ENCODE measurements at regions not wholly inside any gene's neighbourhood (a gene's known extent, or its start where the extent isn't known, plus 50 kb on each side); places are given as distances from the start of the nearest gene placed in this dataset.
"Not testable (repeated sequence)": the region's sequence is repeated elsewhere in the genome, so short reads cannot be mapped to it uniquely, and the experiment has no call there.

DNA sequence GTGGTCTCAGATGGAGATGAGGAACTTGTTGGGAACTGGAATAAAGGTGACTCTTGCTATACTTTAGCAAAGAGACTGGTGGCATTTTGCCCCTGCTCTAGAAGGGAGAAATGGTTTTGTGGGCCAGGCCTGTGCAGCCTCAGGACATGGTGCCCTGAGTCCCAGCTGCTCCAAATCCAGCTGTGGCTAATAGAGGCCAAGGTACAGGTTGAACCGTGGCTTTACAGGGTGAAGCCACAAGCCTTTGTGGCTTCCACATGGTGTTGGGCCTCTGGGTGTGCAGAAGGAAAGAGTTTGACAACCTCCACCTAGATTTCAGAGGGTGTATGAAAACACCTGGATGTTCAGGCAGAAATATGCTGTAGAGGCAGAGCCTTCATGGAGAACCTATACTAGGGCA is 586.0 kb downstream of the FLRT2 start:
- DNase-seq (ENCODE audit: low read depth): no peak
- no peak for TF ChIP-seq CTCF (IDR thresholded peaks at IDR 0.05; ENCODE audit: insufficient read depth, low read depth, low read length, missing control alignments)
- no peak overlapping the region for H3K4me3 ChIP-seq (ENCODE audit: low read depth, low read length)

GRCh38 chr14:86110871-86111270 is 580.9 kb downstream of the FLRT2 start:
- H3K4me3 ChIP-seq (ENCODE audit: low read depth, low read length); DNase-seq (ENCODE audit: low read depth): not testable (repeated sequence)

DNA sequence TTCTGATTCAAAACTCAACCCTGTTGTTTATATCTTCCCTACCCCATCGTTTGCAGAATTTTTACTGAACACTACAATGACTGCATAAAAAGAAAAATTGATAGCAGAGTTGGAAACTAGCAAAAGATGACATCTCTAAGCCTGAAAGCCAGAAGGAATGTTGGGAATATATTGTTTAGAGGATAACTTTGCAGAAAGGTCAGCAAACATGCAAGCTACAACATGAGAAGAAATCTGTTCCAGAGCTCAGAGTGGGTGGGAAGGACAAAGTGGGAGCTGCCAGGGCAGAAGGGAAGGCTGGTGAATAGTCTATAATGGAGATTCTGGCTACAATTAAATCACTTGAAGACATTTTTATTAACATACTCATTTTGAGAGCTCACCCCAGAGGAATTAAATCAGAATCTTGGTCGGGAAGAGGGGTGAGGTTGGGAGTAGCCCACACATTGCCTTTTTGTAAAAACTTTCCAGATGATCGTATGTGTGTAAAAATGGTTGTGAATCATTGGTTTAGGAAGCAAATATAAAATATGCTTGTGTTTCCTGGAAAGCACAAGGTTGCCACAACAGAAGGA is 574.8 kb downstream of the FLRT2 start:
- no peak for DNase-seq (ENCODE audit: low read depth)
- TF ChIP-seq CTCF (IDR thresholded peaks at IDR 0.05; ENCODE audit: insufficient read depth, low read depth, low read length, missing control alignments): no peak
- no peak overlapping the region for H3K4me3 ChIP-seq (ENCODE audit: low read depth, low read length)

GRCh38 chr14:86094512-86094911 is 564.6 kb downstream of the FLRT2 start:
- no peak for DNase-seq (ENCODE audit: low read depth)
- no peak for TF ChIP-seq CTCF (IDR thresholded peaks at IDR 0.05; ENCODE audit: insufficient read depth, low read depth, low read length, missing control alignments)
- no peak overlapping the region for H3K4me3 ChIP-seq (ENCODE audit: low read depth, low read length)

- no peak for DNase-seq (ENCODE audit: low read depth)
- no peak for TF ChIP-seq CTCF (IDR thresholded peaks at IDR 0.05; ENCODE audit: insufficient read depth, low read depth, low read length, missing control alignments)
- no peak overlapping the region for H3K4me3 ChIP-seq (ENCODE audit: low read depth, low read length)
Measured at GRCh38 chr14:86091811-86092210, 561.9 kb downstream of the FLRT2 start.

DNA sequence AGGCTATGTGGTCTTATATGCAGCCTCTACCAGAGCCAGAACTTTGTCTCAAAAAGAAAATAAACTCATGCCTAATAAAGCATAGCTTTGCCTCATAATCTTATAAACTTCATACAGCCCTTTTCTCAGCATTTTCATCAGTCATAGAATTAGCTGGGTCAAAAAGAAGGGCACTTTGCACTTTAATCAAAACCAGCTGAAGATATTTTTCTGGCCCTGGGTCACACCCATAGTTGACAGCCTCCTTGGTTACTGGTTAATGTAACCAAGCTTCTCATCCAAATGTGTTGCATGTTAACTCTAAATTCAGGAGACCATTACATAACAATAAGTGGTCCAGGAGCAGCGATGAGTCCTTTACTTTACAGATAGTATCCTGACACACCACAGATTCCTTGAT is 558.2 kb downstream of the FLRT2 start:
- DNase-seq (ENCODE audit: low read depth): no peak
- TF ChIP-seq CTCF (IDR thresholded peaks at IDR 0.05; ENCODE audit: insufficient read depth, low read depth, low read length, missing control alignments): no peak
- no peak overlapping the region for H3K4me3 ChIP-seq (ENCODE audit: low read depth, low read length)

DNA sequence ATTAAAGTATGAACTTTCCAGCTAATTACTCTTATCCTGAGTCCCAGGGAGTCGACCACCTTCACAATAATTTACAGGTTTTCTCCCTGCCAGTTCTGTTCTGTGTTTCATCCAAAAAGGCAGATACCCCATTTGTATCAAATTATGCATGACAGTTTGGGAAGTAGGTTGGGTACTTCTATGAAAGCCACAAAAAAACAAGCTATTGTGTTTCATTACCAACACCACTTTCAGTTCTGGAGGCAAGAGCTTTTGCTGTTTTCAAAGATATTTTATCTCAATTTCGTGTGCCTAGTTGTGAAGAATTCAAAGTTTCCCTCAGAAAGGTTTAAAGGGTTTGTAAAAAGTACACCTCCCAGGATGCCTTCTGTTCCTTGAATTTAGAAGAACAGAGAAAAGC is 557.4 kb downstream of the FLRT2 start:
- H3K4me3 ChIP-seq (ENCODE audit: low read depth, low read length): no peak overlapping the region
- no peak for TF ChIP-seq CTCF (IDR thresholded peaks at IDR 0.05; ENCODE audit: insufficient read depth, low read depth, low read length, missing control alignments)
- DNase-seq (ENCODE audit: low read depth): no peak

All from GM12865 (cell line).